AG08396 (cell line): ENCODE measurements at regions not wholly inside any gene's neighbourhood (a gene's known extent, or its start where the extent isn't known, plus 50 kb on each side); places are given as distances from the start of the nearest gene placed in this dataset.

ENCODE experiments used
- DNase-seq: peaks from one replicate; pipeline ENCODE4 v3.0.0; 2012; ENCODE audit warnings: low spot score, mixed read lengths

GRCh38 chr11:24064309-24064903, 432.4 kb upstream of the LUZP2 start:
- no peak for DNase-seq

DNA sequence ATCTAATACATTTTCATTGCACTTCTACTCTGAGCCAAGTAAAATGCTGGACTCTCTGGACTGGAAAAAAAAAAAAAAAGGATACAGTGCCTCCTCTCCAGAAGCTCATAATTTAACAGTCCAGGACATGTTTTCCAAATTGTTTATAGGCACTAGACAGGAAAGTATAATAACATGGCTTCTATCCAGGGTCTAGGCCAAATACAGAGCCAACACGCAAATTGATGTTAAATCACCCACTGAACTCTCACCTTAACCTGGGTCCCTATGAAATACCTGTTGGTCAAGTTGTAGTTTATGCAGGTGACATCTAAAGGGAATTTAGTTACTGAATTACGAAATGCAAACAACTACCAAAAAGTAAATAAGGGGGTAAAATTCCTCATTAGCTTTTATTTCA, 428.7 kb upstream of the LUZP2 start:
- no peak for DNase-seq

GRCh38 chr11:24070435-24070834, 426.4 kb upstream of the LUZP2 start:
- no peak for DNase-seq

DNA sequence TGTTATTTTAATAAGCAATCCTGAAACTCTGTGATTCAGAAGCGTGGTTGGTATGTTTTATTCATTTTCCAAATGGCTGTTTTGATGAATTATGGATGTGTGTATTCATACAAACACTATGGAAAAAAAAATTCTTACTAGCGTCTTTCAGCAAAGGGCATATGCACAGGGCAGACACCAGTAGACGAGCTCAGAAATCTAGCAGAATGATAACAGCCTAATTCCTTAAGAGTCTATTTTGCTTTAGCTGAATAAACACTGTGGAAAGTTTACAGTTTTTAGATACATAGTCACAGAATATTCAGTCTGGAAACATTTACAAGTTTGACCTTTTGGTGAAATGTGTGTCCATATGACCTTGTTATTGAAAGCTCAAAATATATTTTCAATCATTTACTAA, 418.8 kb upstream of the LUZP2 start:
- peak; percentile 5 for DNase-seq

DNA sequence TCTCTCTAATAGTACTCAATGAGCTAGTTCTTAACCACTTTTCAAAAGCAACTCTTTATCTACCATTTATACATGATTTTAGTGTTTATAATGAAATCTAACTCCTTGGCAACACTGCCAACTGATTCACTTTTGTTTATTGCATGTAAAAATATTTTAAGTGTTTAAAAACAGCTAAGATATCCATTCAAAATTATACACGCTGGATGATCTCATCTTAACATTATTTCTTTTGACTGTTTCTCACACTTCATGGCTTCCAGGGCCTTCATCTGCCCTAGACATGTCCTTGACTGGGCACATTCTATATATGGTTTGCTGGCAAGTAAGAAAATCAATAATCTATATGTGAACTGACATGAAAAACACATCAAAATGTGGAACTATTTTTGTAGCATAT, 414.6 kb upstream of the LUZP2 start:
- DNase-seq: no peak

DNA sequence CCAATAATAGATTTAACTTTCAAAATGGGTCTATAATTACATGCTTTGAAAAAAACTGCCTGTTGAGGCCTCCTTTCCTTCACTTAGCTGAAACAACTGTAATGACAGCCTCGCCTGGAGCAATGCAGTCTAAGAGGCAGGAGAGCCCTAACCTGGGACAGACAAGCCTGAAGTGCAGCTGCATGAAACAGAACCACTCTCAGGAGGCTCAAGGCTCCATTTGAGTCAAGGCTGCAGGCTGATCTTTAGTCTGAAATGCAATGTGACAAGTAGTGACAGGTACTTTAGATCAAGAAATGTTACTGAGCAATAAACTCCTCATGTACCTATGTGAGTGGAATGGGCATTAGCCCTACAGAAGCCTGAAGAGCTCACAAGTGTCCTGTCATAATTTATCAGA, 414.0 kb upstream of the LUZP2 start:
- no peak for DNase-seq

DNA sequence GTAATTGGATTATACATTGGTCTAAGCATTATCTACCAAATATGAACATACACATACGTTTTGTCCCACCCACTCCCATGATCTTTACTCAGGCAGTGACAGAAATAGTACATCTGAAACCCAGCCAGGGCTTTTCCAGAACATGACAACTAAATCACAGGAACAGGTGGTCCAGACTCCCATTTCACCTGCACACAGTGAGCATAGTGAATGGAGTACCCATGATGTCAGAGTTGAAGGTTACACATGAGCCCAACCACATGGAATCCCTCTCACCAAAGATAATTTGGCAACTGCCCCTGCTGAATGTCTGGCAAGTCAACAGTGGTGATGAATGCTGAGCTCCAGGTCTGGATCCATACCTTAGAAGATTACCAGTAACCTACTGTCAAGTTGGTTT, 411.9 kb upstream of the LUZP2 start:
- no peak for DNase-seq

DNA sequence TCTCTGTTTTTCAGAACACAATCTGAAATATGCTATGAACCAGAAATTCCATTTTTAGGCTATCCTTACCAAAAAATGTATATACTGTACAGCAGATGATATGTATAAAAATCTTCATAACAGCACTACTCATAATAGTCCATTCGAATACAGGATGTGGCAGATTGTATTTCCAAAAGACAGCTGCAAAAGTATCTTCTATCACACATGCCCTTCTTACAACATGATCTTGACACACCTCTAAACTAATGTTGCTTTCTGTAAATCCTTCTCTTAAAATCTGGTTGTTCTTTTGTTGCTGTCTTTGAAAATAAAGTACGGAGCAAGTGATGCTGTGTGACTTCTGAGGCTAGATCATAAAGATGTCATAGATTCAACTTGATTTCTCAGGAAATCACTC, 409.9 kb upstream of the LUZP2 start:
- DNase-seq: no peak

GRCh38 chr11:24091594-24091993, 405.3 kb upstream of the LUZP2 start:
- DNase-seq: no peak

GRCh38 chr11:24093375-24093774, 403.5 kb upstream of the LUZP2 start:
- no peak for DNase-seq

DNA sequence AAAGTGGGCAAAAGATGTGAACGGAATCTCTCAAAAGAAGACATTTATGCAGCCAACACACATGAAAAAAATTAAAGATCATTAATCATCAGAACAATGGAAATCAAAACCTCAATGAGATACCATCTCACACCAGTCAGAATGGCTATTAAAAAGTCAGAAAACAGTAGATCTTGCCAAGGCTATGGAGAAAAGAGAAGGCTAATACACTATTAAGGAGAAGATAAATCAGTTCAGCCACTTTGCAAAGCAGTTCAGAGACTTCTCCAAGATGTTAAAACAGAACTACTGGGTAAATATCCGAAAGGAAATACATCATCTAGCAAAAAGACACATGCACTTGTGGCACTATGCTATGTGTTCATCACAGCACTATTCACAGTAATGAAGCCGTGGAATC, 388.2 kb upstream of the LUZP2 start:
- no peak for DNase-seq

GRCh38 chr11:24122291-24122690, 374.6 kb upstream of the LUZP2 start:
- no peak for DNase-seq

DNA sequence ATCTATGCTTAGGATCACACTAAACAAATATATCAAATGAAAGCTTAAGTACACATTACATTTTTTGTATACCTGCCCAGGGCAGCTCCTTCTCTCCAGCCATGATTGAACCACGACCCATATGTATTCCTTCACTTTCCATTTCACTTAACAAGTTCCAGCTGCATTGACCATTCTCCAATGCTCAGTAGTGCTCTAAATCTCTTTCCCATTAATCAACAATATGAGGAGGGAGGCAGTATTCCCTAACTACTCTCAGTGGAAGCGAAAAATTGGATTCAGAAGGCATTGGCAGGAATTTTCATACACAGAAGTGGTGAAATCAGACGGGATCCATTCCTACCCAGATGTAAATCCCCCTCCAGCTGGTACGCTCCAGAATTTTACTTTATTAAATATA, 372.0 kb upstream of the LUZP2 start:
- DNase-seq: no peak

DNA sequence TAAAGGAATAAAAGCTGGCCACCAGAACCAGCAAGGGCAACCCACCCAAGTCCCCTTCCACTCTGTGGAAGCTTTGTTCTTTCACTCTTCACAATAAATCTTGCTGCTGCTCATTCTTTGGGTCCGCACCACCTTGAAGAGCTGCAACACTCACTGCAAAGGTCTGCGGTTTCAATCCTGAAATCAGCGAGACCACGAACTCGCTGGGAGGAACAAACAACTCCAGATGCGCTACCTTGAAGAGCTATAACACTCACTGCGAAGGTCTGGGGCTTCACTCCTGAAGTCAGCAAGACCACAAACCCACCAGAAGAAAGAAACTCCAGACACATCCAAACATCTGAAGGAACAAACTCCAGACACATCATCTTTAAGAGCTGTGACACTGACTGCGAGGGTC, 365.2 kb upstream of the LUZP2 start:
- DNase-seq: no peak

- no peak for DNase-seq
These were observed 364.4 kb upstream of the LUZP2 start for GRCh38 chr11:24132471-24132870.

- DNase-seq: no peak
These were observed 361.8 kb upstream of the LUZP2 start for GRCh38 chr11:24134879-24135589.

DNA sequence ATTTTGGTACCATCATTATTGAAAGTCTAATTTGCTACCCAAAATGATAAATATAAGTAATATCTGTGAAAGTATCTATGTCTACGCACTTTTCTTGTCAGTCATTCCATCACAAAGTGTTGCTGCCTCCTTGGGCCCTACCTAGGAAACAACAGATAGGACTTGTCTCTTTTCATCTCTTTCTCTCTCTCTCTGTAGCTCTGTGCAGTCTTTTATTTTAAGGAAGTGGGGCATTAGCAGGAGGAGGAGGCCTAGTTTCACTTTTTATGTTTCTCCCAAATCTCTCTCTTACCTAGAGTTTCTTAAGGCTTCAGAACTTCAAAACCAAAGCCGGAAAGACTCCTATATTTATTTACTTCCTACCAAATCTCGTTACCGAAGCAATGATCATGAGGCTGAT, 354.8 kb upstream of the LUZP2 start:
- DNase-seq: no peak

DNA sequence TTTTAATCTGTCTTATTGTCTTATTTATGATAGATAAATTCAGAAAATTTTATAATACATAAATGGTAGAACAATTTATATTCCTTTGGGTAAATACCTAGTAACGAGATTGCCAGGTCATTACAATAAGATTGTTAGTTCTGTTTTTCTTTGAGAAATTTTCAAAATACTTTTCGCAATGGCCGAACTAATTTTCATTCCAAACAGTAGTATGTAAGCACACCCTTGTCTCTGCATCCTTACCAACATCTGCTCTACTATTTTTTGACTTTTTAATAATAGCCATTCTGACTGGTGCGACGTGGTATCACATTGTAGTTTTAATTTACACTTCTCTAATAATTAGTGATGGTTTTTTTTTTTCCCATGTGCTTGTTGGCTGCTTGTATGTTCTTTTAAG, 351.4 kb upstream of the LUZP2 start:
- DNase-seq: no peak

GRCh38 chr11:24153337-24153736, 343.5 kb upstream of the LUZP2 start:
- no peak for DNase-seq

DNA sequence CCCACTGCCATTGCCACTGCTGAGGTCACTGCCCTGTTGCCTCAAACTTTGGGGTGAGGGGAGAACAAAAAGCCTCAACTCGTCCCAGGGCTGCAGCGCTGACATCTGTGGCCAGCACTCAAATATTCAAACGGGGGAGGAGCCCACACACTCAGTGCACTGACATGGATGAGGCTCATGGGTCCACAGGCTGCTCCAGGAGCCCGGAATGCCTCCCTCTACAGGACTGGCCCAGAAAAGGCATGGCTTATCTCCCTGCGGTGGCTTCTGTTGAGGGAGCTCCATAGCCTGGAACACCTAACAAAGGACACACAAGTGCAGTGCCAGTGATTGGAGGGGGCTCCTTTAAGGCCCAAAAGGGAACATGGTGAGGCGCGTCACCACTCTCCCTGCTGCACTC, 341.1 kb upstream of the LUZP2 start:
- DNase-seq: no peak

GRCh38 chr11:24157316-24157715, 339.5 kb upstream of the LUZP2 start:
- no peak for DNase-seq

- no peak for DNase-seq
These were observed 335.3 kb upstream of the LUZP2 start for GRCh38 chr11:24161587-24161986.

- peak; percentile 5 for DNase-seq
These were observed 333.7 kb upstream of the LUZP2 start for GRCh38 chr11:24163146-24163545.

DNA sequence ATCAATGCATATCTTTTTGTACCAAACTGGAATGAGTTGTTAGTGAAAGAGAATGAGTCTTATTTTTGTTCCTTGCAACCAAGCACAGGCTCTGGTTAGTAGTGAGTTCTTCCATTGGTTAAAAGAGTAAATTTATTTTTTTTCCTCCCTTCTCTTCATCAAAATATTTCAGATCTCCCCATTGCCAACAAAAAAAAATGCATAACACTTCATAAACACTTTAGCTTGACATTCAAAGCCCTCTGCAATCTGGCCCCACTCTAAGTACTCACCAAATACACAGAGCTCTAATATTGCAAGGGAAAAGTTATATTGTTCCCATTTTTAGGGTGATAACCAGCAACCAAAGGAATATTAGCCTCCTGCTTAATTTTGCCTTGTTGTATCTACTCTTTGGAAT, 333.0 kb upstream of the LUZP2 start:
- DNase-seq: no peak
